K562 (cell line): ENCODE measurements at regions not wholly inside any gene's neighbourhood (a gene's known extent, or its start where the extent isn't known, plus 50 kb on each side); places are given as distances from the start of the nearest gene placed in this dataset.

ENCODE experiments used
- ATAC-seq: fragments of 200-7000 bp; cut with Tn5 transposase; 3 replicates; pipeline ENCODE4 v1.9.1; 2020; ENCODE audit warnings: moderate library complexity
- BruUV-seq: library from RNA; stranded (reverse); fragments of 400-500 nt; replicated peaks from 2 replicates; lab custom pipeline; 2021; lab: Mats Ljungman, UMichigan
- CTCF ChIA-PET: fragments of 300-600 bp; formaldehyde crosslinking; extraction: SDS; loops from one replicate; lab custom pipeline; 2021; ENCODE audit warnings: low intra/inter-chr PET ratio; lab: Yijun Ruan, JAX
- POLR2A ChIA-PET: fragments of 300-600, 350-650 bp; sonication (Branson Sonifier 250); formaldehyde crosslinking; extraction: SDS; loops from one replicate; lab custom pipeline; 2021; ENCODE audit warnings: antibody characterized with exemption, inconsistent platforms; lab: Yijun Ruan, JAX
- DNase-seq, 4 experiments: peaks; one replicate each; pipeline versions ENCODE4 v3.0.0 to v3.0.0-alpha.2; 2011 to 2018; ENCODE audit warnings: low spot score in 3 of 4, mixed read lengths in 3 of 4; ENCODE audit errors: extremely low read depth in 1 of 4
- FAIRE-seq: peaks from 2 replicates; lab custom pipeline; 2011; peaks lifted over from hg19 to GRCh38; lab: Jason Lieb, UNC
- H2AFZ ChIP-seq: 2 replicates; pipeline ENCODE4 v1.6.0; 2011; ENCODE audit warnings: low read depth, low read length, control low read depth, inconsistent platforms
- H3K27ac ChIP-seq: fragments of 200-600 bp; 3 replicates; pipeline ENCODE4 v1.8.0; 2011; ENCODE audit warnings: low read depth, mild to moderate bottlenecking, control low read depth, inconsistent platforms, low read length, moderate library complexity, mixed read lengths; ENCODE audit errors: extremely low read depth
- H3K27me3 ChIP-seq, 2 experiments: fragments of 300-600 bp in 1 of 2; 2 replicates in 1 of 2; 3 replicates in 1 of 2; pipeline versions ENCODE4 v1.6.0 to v1.8.0; 2011; ENCODE audit warnings: inconsistent platforms in 2 of 2, low read length in 2 of 2, mild to moderate bottlenecking in 1 of 2, mixed read lengths in 1 of 2, moderate library complexity in 1 of 2; ENCODE audit not compliant: control insufficient read depth in 2 of 2, insufficient read depth in 2 of 2
- H3K36me3 ChIP-seq: fragments of 300-600 bp; 3 replicates; pipeline ENCODE4 v1.8.0; 2011; ENCODE audit warnings: mild to moderate bottlenecking, low read length, inconsistent platforms; ENCODE audit not compliant: control insufficient read depth, insufficient read depth
- H3K4me1 ChIP-seq, 2 experiments: fragments of 200-600 bp in 1 of 2; replicated peaks in 1 of 2; 2 replicates in 1 of 2; 3 replicates in 1 of 2; pipeline versions ENCODE4 v1.5.1 to v1.8.0; 2011; ENCODE audit warnings: inconsistent platforms in 2 of 2, low read length in 2 of 2, mild to moderate bottlenecking in 1 of 2, mixed read lengths in 1 of 2, moderate library complexity in 1 of 2; ENCODE audit not compliant: control insufficient read depth in 2 of 2, insufficient read depth in 2 of 2
- H3K4me2 ChIP-seq: 2 replicates; pipeline ENCODE4 v1.6.1; 2011; ENCODE audit warnings: low read length, control low read depth, inconsistent platforms, mixed read lengths; ENCODE audit not compliant: insufficient read depth
- H3K4me3 ChIP-seq: fragments of 200-600 bp; sonication (generic), shearing (Covaris generic); 2 replicates; pipeline ENCODE4 v1.5.1; 2016; ENCODE audit warnings: control low read depth, inconsistent platforms
- H3K79me2 ChIP-seq: fragments of 200-600 bp; 3 replicates; pipeline ENCODE4 v1.8.0; 2011; ENCODE audit warnings: low read length, inconsistent platforms; ENCODE audit not compliant: control insufficient read depth, insufficient read depth
- H3K9ac ChIP-seq, 2 experiments: 2 replicates each; pipeline versions ENCODE4 v1.6.0 to v1.6.1; 2011; ENCODE audit warnings: low read depth in 2 of 2, low read length in 2 of 2, control low read depth in 1 of 2, inconsistent platforms in 1 of 2, mild to moderate bottlenecking in 1 of 2, mixed read lengths in 1 of 2; ENCODE audit not compliant: insufficient read depth in 1 of 2
- H3K9me1 ChIP-seq: one replicate; pipeline ENCODE4 v1.6.0; 2011; ENCODE audit warnings: inconsistent platforms, mild to moderate bottlenecking, low read length, moderate library complexity; ENCODE audit not compliant: control insufficient read depth, insufficient read depth
- H3K9me3 ChIP-seq: replicated peaks from 2 replicates; pipeline ENCODE4 v1.5.1; 2011; ENCODE audit warnings: low read depth, low read length, inconsistent platforms; ENCODE audit not compliant: control insufficient read depth, insufficient read depth
- H4K20me1 ChIP-seq: replicated peaks from 2 replicates; pipeline ENCODE4 v1.6.1; 2011; ENCODE audit warnings: low read length, inconsistent platforms, mixed read lengths; ENCODE audit not compliant: control insufficient read depth, insufficient read depth
- CREM ChIP-seq: IDR thresholded peaks from 2 replicates; pipeline ENCODE4 v1.6.1; 2014; ENCODE audit warnings: antibody characterized with exemption, low read depth
- FOSL1 ChIP-seq: fragments of 200-800 bp; sonication (Bioruptor generic); conservative IDR thresholded peaks from 2 replicates; pipeline ENCODE4 v1.6.1; 2016; ENCODE audit warnings: missing genetic modification characterization, missing compliant biosample characterization
- SRSF9 ChIP-seq: fragments of 200-400 bp; formaldehyde crosslinking; IDR thresholded peaks from 2 replicates; pipeline ENCODE4 v1.6.1; 2017; ENCODE audit warnings: low read depth, low read length, borderline replicate concordance
- TGIF2 ChIP-seq: sonication (generic); formaldehyde crosslinking; IDR thresholded peaks from 2 replicates; pipeline ENCODE4 v1.8.1; 2022; ENCODE audit warnings: mild to moderate bottlenecking, missing genetic modification reagents, moderate library complexity
- ZBED1 ChIP-seq: IDR thresholded peaks from 2 replicates; pipeline ENCODE4 v1.6.1; 2014
- ZNF384 ChIP-seq: IDR thresholded peaks from 2 replicates; pipeline ENCODE4 v1.6.1; 2012; ENCODE audit warnings: low read depth, low read length, improper control_type of control experiment
- ZNF551 ChIP-seq: fragments of 250-450 bp; sonication (Bioruptor Pico); IDR thresholded peaks from 2 replicates; pipeline ENCODE4 v1.5.0; 2021; ENCODE audit warnings: mild to moderate bottlenecking, moderate library complexity
- ZNF561 ChIP-seq: fragments of 450-650 bp; formaldehyde crosslinking; conservative IDR thresholded peaks from 2 replicates; pipeline ENCODE4 v1.4.0; 2020; ENCODE audit warnings: mild to moderate bottlenecking, moderate library complexity
- ZNF584 ChIP-seq: fragments of 200-800 bp; sonication (Bioruptor generic); IDR thresholded peaks from 2 replicates; pipeline ENCODE4 v1.6.1; 2016; ENCODE audit warnings: low read depth, mild to moderate bottlenecking, missing genetic modification characterization, missing compliant biosample characterization
- ZNF655 ChIP-seq: fragments of 250-450 bp; sonication (Bioruptor Pico); IDR thresholded peaks from 2 replicates; pipeline ENCODE4 v1.5.0; 2021
- WGBS: fragments of 100-300 bp; shearing (Covaris generic); methylation state at CpG from one replicate; pipeline ENCODE4 v1.1.6; 2016; ENCODE audit warnings: low coverage, mixed read lengths; ENCODE audit not compliant: insufficient coverage; ENCODE audit errors: missing lambda C conversion rate; 5-methylcytosine and 5-hydroxymethylcytosine counted together
- in situ Hi-C: fragments of 300-500 bp; cut with MboI; formaldehyde crosslinking; loops from 4 replicates; pipeline ENCODE4 v1.15.0; 2018; ENCODE audit warnings: inconsistent platforms, mixed read lengths
- intact Hi-C: fragments of 100-400 bp; cut with micrococcal nuclease; formaldehyde crosslinking; loops from 2 replicates; pipeline ENCODE4 v1.14.2; 2022
- TF ChIP-seq, protein P1 (sequence below): fragments of 250-450 bp; sonication (Bioruptor Pico); IDR thresholded peaks from 2 replicates; pipeline ENCODE4 v1.4.0; 2020
- TF ChIP-seq, protein P2 (sequence below): IDR thresholded peaks from 2 replicates; pipeline ENCODE4 v1.6.1; 2011; ENCODE audit warnings: borderline replicate concordance, low read depth, mild to moderate bottlenecking, moderate library complexity, low read length; ENCODE audit not compliant: insufficient read depth, poor library complexity, severe bottlenecking
- TF ChIP-seq, protein P3 (sequence below), 3 experiments: fragments of 200-800 bp in 1 of 3; fragments of 250-450 bp in 1 of 3; fragments of 450-650 bp in 1 of 3; sonication (Bioruptor Pico) in 1 of 3; sonication (Bioruptor generic) in 1 of 3; formaldehyde crosslinking in 1 of 3; IDR thresholded peaks; 2 replicates each; pipeline versions ENCODE4 v1.6.1 to v1.8.0; 2016 to 2022; ENCODE audit warnings: mild to moderate bottlenecking in 2 of 3, missing genetic modification characterization in 2 of 3, missing compliant biosample characterization in 1 of 3, moderate library complexity in 1 of 3

DNA sequence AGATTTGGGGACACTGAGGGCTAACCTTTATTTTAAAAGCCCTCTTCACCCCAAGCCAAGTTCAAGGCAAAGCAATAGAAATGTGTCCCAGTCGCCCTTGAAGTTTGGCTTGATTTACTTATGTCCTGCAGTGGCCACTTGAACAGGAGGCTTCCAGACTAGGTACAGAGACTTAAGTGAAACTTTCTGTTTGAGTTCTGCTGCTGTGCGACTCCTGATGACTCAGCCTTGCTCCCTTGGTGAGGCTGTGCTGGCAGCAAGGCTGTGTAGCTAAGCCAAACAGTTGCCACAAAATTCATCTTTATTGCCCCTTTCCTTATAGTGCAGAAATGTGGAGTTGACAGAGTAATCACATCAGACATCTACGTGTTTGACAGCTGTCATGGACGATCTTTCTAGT is 68.8 kb upstream of the NTRK2 start:
- no TSS peak for BruUV-seq
- Histone ChIP-seq H3K9me3 (no peaks in the 10 kb centered on the region), H4K20me1 (no peaks in the 10 kb centered on the region), H2AFZ (no peak overlapping the region), H3K9ac (no peak overlapping the region), H3K36me3 (no peaks in the 10 kb centered on the region), H3K4me2 (no peak overlapping the region), H3K79me2 (no peaks in the 10 kb centered on the region), H3K4me1 (no peaks in the 10 kb centered on the region), H3K27ac (no peak overlapping the region), H3K4me3 (no peak overlapping the region), H3K27me3 (no peaks in the 10 kb centered on the region), H3K9me1 (no peaks in the 10 kb centered on the region)
- POLR2A ChIA-PET: no interaction called here
- in situ Hi-C loops: no loop called here
- intact Hi-C loops: no loop called here
- no peak for FAIRE-seq
- 0% methylated on average over 4 of the region's 4 CpGs for WGBS
- CTCF ChIA-PET: no interaction called here
- no peak for DNase-seq
- ATAC-seq: no peak
- TF ChIP-seq ZBED1 (no peak), ZNF551 (CRISPR knock-in tag) (no peak), ZNF384 (no peak), SRSF9 (no peak), TGIF2 (CRISPR knock-in tag) (no peak), ZNF655 (CRISPR knock-in tag) (no peak), FOSL1 (tag) (no peak), CREM (no peak), ZNF561 (CRISPR knock-in tag) (no peak), ZNF584 (CRISPR knock-in tag) (no peak)
- TF ChIP-seq, protein P1, sequence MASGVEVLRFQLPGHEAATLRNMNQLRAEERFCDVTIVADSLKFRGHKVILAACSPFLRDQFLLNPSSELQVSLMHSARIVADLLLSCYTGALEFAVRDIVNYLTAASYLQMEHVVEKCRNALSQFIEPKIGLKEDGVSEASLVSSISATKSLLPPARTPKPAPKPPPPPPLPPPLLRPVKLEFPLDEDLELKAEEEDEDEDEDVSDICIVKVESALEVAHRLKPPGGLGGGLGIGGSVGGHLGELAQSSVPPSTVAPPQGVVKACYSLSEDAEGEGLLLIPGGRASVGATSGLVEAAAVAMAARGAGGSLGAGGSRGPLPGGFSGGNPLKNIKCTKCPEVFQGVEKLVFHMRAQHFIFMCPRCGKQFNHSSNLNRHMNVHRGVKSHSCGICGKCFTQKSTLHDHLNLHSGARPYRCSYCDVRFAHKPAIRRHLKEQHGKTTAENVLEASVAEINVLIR (CRISPR knock-in tag): no peak
- TF ChIP-seq, protein P2, sequence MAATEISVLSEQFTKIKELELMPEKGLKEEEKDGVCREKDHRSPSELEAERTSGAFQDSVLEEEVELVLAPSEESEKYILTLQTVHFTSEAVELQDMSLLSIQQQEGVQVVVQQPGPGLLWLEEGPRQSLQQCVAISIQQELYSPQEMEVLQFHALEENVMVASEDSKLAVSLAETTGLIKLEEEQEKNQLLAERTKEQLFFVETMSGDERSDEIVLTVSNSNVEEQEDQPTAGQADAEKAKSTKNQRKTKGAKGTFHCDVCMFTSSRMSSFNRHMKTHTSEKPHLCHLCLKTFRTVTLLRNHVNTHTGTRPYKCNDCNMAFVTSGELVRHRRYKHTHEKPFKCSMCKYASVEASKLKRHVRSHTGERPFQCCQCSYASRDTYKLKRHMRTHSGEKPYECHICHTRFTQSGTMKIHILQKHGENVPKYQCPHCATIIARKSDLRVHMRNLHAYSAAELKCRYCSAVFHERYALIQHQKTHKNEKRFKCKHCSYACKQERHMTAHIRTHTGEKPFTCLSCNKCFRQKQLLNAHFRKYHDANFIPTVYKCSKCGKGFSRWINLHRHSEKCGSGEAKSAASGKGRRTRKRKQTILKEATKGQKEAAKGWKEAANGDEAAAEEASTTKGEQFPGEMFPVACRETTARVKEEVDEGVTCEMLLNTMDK: no peak
- TF ChIP-seq, protein P3, sequence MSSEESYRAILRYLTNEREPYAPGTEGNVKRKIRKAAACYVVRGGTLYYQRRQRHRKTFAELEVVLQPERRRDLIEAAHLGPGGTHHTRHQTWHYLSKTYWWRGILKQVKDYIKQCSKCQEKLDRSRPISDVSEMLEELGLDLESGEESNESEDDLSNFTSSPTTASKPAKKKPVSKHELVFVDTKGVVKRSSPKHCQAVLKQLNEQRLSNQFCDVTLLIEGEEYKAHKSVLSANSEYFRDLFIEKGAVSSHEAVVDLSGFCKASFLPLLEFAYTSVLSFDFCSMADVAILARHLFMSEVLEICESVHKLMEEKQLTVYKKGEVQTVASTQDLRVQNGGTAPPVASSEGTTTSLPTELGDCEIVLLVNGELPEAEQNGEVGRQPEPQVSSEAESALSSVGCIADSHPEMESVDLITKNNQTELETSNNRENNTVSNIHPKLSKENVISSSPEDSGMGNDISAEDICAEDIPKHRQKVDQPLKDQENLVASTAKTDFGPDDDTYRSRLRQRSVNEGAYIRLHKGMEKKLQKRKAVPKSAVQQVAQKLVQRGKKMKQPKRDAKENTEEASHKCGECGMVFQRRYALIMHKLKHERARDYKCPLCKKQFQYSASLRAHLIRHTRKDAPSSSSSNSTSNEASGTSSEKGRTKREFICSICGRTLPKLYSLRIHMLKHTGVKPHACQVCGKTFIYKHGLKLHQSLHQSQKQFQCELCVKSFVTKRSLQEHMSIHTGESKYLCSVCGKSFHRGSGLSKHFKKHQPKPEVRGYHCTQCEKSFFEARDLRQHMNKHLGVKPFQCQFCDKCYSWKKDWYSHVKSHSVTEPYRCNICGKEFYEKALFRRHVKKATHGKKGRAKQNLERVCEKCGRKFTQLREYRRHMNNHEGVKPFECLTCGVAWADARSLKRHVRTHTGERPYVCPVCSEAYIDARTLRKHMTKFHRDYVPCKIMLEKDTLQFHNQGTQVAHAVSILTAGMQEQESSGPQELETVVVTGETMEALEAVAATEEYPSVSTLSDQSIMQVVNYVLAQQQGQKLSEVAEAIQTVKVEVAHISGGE (CRISPR knock-in tag; IDR thresholded peaks at IDR 0.05): no peak
